Tibial nerve (tissue), 4 donors: ENCODE measurements at regions not wholly inside any gene's neighbourhood (a gene's known extent, or its start where the extent isn't known, plus 50 kb on each side); places are given as distances from the start of the nearest gene placed in this dataset.

Experiments
- EP300 ChIP-seq, 2 donors: sonication (generic); formaldehyde crosslinking; IDR thresholded peaks; one replicate each; pipeline ENCODE4 v1.6.1; 2017; ENCODE audit warnings: antibody characterized with exemption in 2 of 2, mild to moderate bottlenecking in 1 of 2
- POLR2A ChIP-seq, 2 donors: fragments of 450-650 bp; IDR thresholded peaks; one replicate each; pipeline ENCODE4 v1.6.1; 2017; ENCODE audit warnings: antibody characterized with exemption in 2 of 2, mild to moderate bottlenecking in 2 of 2, moderate library complexity in 2 of 2
- TF ChIP-seq, protein P1 (sequence below), 5 experiments: fragments of 200-600 bp in 3 of 5; fragments of 450-650 bp in 2 of 5; sonication (generic) in 3 of 5; IDR thresholded peaks; one replicate each; pipeline ENCODE4 v1.5.1; 2016 to 2019; ENCODE audit warnings: antibody characterized with exemption in 5 of 5, mild to moderate bottlenecking in 3 of 5, moderate library complexity in 2 of 5

DNA sequence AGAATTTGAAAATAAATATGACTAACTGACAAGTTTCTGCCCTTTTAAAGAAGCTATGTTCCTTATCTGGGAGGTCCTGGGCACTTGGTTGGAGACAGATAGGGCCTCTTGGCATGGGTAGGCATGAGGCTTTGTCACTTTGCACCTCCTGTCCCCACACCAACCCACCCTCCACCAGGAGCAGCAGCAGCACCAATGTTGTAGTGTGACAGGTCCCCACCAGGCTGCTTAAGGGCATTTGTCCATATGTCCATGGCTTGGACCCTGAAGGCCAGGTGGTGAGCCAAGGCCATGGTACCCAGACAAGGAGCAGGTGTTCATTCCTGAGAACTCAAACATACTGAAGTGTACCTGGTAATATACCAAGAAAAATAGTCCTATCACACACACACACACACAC is 629.1 kb downstream of the ACTR3B start:
- TF ChIP-seq POLR2A (IDR thresholded peaks at IDR 0.05): no peak
- TF ChIP-seq, protein P1, sequence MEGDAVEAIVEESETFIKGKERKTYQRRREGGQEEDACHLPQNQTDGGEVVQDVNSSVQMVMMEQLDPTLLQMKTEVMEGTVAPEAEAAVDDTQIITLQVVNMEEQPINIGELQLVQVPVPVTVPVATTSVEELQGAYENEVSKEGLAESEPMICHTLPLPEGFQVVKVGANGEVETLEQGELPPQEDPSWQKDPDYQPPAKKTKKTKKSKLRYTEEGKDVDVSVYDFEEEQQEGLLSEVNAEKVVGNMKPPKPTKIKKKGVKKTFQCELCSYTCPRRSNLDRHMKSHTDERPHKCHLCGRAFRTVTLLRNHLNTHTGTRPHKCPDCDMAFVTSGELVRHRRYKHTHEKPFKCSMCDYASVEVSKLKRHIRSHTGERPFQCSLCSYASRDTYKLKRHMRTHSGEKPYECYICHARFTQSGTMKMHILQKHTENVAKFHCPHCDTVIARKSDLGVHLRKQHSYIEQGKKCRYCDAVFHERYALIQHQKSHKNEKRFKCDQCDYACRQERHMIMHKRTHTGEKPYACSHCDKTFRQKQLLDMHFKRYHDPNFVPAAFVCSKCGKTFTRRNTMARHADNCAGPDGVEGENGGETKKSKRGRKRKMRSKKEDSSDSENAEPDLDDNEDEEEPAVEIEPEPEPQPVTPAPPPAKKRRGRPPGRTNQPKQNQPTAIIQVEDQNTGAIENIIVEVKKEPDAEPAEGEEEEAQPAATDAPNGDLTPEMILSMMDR (IDR thresholded peaks at IDR 0.05): no peak
- TF ChIP-seq EP300 (IDR thresholded peaks at IDR 0.05): no peak
